ENCODE measurements at regions not wholly inside any gene's neighbourhood (a gene's known extent, or its start where the extent isn't known, plus 50 kb on each side); places are given as distances from the start of the nearest gene placed in this dataset.

- TF ChIP-seq, protein P1, sequence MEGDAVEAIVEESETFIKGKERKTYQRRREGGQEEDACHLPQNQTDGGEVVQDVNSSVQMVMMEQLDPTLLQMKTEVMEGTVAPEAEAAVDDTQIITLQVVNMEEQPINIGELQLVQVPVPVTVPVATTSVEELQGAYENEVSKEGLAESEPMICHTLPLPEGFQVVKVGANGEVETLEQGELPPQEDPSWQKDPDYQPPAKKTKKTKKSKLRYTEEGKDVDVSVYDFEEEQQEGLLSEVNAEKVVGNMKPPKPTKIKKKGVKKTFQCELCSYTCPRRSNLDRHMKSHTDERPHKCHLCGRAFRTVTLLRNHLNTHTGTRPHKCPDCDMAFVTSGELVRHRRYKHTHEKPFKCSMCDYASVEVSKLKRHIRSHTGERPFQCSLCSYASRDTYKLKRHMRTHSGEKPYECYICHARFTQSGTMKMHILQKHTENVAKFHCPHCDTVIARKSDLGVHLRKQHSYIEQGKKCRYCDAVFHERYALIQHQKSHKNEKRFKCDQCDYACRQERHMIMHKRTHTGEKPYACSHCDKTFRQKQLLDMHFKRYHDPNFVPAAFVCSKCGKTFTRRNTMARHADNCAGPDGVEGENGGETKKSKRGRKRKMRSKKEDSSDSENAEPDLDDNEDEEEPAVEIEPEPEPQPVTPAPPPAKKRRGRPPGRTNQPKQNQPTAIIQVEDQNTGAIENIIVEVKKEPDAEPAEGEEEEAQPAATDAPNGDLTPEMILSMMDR (conservative IDR thresholded peaks at IDR 0.05; ENCODE audit: low read length), result no peak
- TF ChIP-seq EZH2phosphoT487 (IDR thresholded peaks at IDR 0.05; ENCODE audit: borderline replicate concordance, low read depth, low read length), result no peak
Measured at GRCh38 chr2:193562031-193562430, 1367.3 kb upstream of the TMEFF2 start.
